ENCODE measurements at regions not wholly inside any gene's neighbourhood (a gene's known extent, or its start where the extent isn't known, plus 50 kb on each side); places are given as distances from the start of the nearest gene placed in this dataset.
"Not testable (repeated sequence)": the region's sequence is repeated elsewhere in the genome, so short reads cannot be mapped to it uniquely, and the experiment has no call there.

DNA sequence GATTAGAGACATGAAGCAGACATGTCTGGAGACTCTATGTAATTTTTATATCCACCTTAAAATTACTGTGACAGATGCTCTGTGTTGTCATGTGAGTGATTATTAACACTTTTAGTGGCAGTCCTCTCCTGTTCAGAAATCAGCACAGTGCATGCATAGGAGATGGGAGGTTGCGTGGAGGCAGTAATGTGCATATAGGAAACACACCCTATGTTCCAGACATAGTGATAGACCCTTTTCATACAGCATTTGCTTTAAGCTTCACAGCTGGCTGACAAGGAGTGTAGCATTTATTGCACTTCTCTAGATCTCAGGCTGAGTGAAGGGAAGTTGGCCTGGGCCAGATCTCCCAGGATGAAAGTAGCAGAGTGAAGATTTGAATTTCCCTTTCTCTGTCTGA is 102.3 kb upstream of the SYN3 start:
- CTCF ChIA-PET = no interaction called here
- BruUV-seq (replicated peaks) = no TSS peak

GRCh38 chr22:33154967-33155366 is 96.8 kb upstream of the SYN3 start:
- intact Hi-C loops (cut with micrococcal nuclease; ENCODE audit: unreplicated experiment); H3K36me3 Mint-ChIP-seq (ENCODE audit: insufficient read depth, unreplicated experiment); CTCF ChIA-PET; H3K4me1 Mint-ChIP-seq (ENCODE audit: low read depth, unreplicated experiment); H3K4me3 Mint-ChIP-seq (ENCODE audit: low read depth, unreplicated experiment); H3K27me3 Mint-ChIP-seq (ENCODE audit: unreplicated experiment); H3K27ac Mint-ChIP-seq (ENCODE audit: unreplicated experiment); DNase-seq; BruUV-seq (replicated peaks): not testable (repeated sequence)
- peaks cover 15% of the 10 kb centered on the region for H3K9me3 Mint-ChIP-seq (ENCODE audit: low read depth, unreplicated experiment)

More for the DNA sequence above, 102.3 kb upstream of the SYN3 start:
- Mint-ChIP-seq H3K4me3 (ENCODE audit: low read depth, unreplicated experiment) (no peak overlapping the region), H3K4me1 (ENCODE audit: low read depth, unreplicated experiment) (no peaks in the 10 kb centered on the region), H3K27me3 (ENCODE audit: unreplicated experiment) (no peaks in the 10 kb centered on the region), H3K27ac (ENCODE audit: unreplicated experiment) (no peak overlapping the region), H3K36me3 (ENCODE audit: insufficient read depth, unreplicated experiment) (no peaks in the 10 kb centered on the region), H3K9me3 (ENCODE audit: low read depth, unreplicated experiment) (peaks cover 10% of the 10 kb centered on the region)
- intact Hi-C loops (cut with micrococcal nuclease; ENCODE audit: unreplicated experiment) = no loop called here
- DNase-seq = no peak
- no peak for TF ChIP-seq CTCF (IDR thresholded peaks at IDR 0.05; ENCODE audit: unreplicated experiment)

DNA sequence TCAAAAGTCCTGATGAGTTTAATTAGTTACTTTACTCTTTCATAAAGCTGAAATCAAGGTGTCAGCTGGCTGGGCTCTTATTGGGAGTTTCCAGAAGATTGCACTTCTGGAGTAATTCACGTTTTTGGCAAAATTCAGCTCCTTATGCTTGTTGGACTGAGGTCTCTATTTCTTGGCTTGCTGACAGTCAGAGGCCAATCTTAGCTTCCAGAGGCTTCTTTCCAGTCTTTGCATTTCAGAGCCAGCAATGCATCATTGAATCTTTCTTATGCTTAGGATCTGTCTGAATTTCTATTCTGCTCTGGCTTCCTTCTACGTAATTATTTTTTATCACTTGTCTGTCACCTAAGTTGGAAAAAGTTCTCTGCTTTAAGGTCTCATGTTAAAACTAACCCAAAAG is 91.4 kb upstream of the SYN3 start:
- Mint-ChIP-seq H3K4me1 (ENCODE audit: low read depth, unreplicated experiment) (no peaks in the 10 kb centered on the region), H3K4me3 (ENCODE audit: low read depth, unreplicated experiment) (no peak overlapping the region), H3K27me3 (ENCODE audit: unreplicated experiment) (no peaks in the 10 kb centered on the region), H3K27ac (ENCODE audit: unreplicated experiment) (no peak overlapping the region), H3K9me3 (ENCODE audit: low read depth, unreplicated experiment) (peaks cover 5% of the 10 kb centered on the region), H3K36me3 (ENCODE audit: insufficient read depth, unreplicated experiment) (no peaks in the 10 kb centered on the region)
- intact Hi-C loops (cut with micrococcal nuclease; ENCODE audit: unreplicated experiment) = no loop called here
- no peak for DNase-seq
- BruUV-seq (replicated peaks) = no TSS peak
- TF ChIP-seq CTCF (IDR thresholded peaks at IDR 0.05; ENCODE audit: unreplicated experiment) = no peak
- CTCF ChIA-PET = no interaction called here

GRCh38 chr22:33144721-33145120 is 86.5 kb upstream of the SYN3 start:
- H3K27me3 Mint-ChIP-seq (ENCODE audit: unreplicated experiment) = no peaks in the 10 kb centered on the region
- CTCF ChIA-PET = no interaction called here
- intact Hi-C loops (cut with micrococcal nuclease; ENCODE audit: unreplicated experiment) = no loop called here
- no peak for DNase-seq
- H3K27ac Mint-ChIP-seq (ENCODE audit: unreplicated experiment) = no peak overlapping the region
- H3K4me1 Mint-ChIP-seq (ENCODE audit: low read depth, unreplicated experiment) = no peaks in the 10 kb centered on the region
- H3K9me3 Mint-ChIP-seq (ENCODE audit: low read depth, unreplicated experiment) = peaks cover 4% of the 10 kb centered on the region
- BruUV-seq (replicated peaks) = no TSS peak
- no peaks in the 10 kb centered on the region for H3K36me3 Mint-ChIP-seq (ENCODE audit: insufficient read depth, unreplicated experiment)
- no peak for TF ChIP-seq CTCF (IDR thresholded peaks at IDR 0.05; ENCODE audit: unreplicated experiment)
- H3K4me3 Mint-ChIP-seq (ENCODE audit: low read depth, unreplicated experiment) = no peak overlapping the region

DNA sequence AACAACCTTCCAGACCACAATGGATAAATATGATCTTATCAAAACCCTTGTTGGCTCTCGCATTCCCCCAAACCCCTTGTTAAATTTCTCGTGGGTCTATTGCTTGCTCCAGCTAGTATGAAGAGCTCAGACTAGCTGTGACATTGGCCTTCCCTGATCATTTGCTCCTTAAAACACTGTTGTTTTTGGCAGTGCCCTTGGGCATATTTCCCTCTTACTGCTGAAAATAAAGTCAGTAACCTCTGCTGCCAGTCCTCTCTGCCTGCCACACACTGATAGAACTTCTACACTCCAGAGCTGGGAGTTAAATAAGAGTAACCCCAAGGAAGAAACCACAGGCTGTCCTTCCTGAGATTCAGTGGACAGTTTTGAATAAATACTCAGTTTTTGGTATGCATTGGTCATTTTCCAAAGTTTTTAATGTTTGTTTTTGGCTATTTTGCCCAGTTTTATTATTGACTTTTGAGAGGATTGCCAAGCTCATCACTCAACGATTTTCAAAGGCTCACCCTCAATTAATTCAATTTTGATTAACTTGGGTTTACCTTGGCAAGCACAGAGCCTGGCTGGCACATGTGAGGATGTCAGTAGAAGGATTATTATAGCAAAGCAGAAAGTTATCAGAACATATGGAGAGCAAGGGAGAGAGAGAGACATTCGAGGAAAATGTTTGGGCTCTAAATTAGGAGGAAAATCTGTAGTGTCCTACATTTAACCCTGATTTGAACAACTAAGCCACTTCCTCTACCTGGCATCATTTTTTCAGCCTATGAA is 84.3 kb upstream of the SYN3 start:
- BruUV-seq (replicated peaks) = no TSS peak
- DNase-seq = no peak
- CTCF ChIA-PET = no interaction called here
- H3K4me3 Mint-ChIP-seq (ENCODE audit: low read depth, unreplicated experiment) = no peak overlapping the region
- intact Hi-C loops (cut with micrococcal nuclease; ENCODE audit: unreplicated experiment) = no loop called here
- no peaks in the 10 kb centered on the region for H3K4me1 Mint-ChIP-seq (ENCODE audit: low read depth, unreplicated experiment)
- TF ChIP-seq CTCF (IDR thresholded peaks at IDR 0.05; ENCODE audit: unreplicated experiment) = no peak
- H3K36me3 Mint-ChIP-seq (ENCODE audit: insufficient read depth, unreplicated experiment) = no peaks in the 10 kb centered on the region
- H3K27me3 Mint-ChIP-seq (ENCODE audit: unreplicated experiment) = no peaks in the 10 kb centered on the region
- H3K9me3 Mint-ChIP-seq (ENCODE audit: low read depth, unreplicated experiment) = peaks cover 4% of the 10 kb centered on the region
- no peak overlapping the region for H3K27ac Mint-ChIP-seq (ENCODE audit: unreplicated experiment)
